ENCODE measurements at regions not wholly inside any gene's neighbourhood (a gene's known extent, or its start where the extent isn't known, plus 50 kb on each side); places are given as distances from the start of the nearest gene placed in this dataset.

DNA sequence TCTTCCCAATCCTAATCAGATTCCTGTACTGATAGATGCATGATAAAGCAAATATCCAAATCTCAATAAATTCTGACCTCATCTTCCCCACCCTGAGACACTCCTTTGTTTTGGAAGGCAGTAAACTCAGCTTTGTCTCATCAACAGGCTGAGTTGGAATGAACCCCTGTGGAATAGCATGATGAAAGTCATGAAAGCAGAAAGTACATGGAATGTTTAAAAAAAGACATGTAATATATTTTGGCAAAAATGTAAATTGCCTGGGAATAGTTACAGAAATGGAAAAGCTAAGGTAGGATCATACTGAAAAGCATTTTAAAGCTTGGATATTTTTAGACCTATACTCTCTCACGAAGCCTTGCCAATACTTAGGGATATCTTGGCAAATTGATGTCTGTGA is 468.7 kb upstream of the CDH7 start:
- TF ChIP-seq, protein P1, sequence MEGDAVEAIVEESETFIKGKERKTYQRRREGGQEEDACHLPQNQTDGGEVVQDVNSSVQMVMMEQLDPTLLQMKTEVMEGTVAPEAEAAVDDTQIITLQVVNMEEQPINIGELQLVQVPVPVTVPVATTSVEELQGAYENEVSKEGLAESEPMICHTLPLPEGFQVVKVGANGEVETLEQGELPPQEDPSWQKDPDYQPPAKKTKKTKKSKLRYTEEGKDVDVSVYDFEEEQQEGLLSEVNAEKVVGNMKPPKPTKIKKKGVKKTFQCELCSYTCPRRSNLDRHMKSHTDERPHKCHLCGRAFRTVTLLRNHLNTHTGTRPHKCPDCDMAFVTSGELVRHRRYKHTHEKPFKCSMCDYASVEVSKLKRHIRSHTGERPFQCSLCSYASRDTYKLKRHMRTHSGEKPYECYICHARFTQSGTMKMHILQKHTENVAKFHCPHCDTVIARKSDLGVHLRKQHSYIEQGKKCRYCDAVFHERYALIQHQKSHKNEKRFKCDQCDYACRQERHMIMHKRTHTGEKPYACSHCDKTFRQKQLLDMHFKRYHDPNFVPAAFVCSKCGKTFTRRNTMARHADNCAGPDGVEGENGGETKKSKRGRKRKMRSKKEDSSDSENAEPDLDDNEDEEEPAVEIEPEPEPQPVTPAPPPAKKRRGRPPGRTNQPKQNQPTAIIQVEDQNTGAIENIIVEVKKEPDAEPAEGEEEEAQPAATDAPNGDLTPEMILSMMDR (IDR thresholded peaks at IDR 0.05): no peak
- no peak for TF ChIP-seq POLR2A (IDR thresholded peaks at IDR 0.05)

Data from body of pancreas (tissue), 4 donors.